ENCODE measurements at regions not wholly inside any gene's neighbourhood (a gene's known extent, or its start where the extent isn't known, plus 50 kb on each side); places are given as distances from the start of the nearest gene placed in this dataset.

DNA sequence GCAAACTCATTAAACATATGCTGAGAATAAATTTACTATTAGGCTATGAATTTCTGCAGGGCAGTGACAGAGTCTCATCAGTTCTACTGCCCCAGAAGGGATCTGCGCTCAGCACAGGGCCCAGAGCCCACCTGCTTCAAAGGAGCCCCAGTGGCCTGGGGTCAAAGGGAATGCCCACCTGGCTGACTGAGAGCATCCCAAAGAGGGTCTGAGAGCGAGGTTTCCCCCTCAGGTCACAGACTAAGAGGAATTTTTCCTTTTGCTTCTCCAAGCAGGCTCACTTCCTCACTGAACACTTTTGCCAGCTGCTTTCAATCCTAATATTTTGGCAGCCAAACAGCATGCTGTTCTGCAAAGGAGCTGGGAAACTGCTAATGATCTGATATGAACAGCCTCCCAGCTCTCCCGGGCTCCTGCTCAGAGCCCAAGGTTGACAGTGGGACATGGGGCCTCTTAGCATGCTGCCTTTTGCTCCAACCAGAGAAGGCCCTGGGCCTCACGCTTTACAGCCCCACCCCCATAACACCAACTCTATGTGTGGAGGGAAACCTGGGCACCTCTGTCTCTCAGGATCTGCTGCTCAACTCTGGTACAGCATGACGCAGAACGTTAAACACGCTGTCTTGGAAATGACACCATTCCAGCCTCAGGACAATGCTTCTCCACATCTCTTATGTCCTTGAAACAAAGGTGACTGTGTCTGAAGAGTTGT is 70.7 kb upstream of the SYT6 start:
- no peak for DNase-seq (ENCODE audit: low read depth)

- DNase-seq (ENCODE audit: low read depth), result no peak
Measured at GRCh38 chr1:114222920-114223319, 69.3 kb upstream of the SYT6 start.

GRCh38 chr1:114219172-114219868 is 65.7 kb upstream of the SYT6 start:
- no peak for DNase-seq (ENCODE audit: low read depth)

DNA sequence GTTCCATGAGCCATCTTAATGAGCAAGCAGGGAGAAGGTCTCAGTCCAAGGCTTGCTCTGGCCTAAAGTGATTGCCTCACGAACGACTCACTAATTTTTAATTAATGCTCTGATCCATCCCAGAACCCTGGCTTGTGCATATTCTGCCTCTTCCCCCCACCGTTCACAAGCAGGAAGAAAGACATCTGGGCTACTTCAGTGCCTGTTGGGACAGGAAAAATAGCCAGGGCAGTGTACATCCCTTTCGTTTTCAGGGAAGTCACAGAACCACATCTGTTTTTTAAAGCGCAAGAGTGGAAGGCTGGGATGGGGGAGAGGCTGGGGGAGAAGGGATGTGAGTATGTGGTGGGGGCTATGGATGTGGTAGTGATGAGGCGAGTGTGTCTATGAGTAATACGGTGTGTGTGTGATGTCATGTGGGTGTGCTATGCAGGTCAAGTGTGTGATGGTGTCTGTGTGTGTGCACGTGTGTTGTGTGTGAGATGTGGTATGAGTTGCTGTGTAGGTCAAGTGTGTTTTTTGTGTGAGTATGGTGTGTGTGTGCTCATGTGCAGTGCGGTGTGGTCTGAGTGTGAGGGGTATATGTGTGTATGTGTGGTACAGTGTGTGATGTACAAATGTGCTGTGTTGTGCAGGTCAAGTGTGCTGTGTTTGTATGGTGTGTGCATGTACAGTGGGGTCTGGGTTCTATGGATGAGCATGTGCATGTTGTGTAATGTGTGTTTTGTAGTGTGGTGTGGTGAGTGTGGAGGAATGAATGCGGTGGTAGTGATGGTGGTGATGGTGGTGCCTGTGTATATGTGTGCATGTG is 64.9 kb upstream of the SYT6 start:
- no peak for DNase-seq (ENCODE audit: low read depth)

DNA sequence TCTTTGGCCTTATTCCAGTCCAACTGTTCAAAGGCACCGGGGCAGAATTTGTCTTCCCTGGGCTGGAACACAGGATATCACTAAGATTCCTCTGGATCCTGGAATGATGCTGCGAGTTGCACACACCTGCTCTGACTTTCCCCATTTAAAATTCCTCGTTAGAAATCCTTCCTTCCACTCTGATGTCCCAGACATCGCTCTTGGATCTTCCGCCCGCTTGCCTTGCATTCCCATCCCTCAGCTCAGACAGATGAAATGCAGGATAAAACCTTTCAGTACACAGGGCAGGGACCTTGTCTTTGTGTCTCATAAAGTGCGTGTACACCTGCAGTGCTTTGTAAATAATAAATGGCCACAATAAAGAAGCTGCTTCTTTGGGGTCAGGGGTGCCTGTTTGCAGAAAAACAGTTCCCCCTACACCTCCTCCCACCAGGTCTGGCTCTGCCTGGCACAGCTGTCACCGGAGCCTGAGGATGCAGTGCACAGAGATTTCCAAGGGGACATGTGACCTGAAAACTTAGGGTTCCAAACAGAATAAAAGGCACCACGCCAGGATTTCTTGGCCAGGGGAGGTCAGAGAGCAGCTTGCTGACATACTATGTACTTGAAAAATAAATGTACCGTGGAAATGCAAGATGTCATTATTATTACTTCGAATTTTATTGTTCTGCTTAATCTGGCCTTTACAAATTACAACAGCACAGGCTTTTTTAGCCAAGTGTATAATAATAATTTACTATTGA is 62.9 kb upstream of the SYT6 start:
- no peak for DNase-seq (ENCODE audit: low read depth)

DNA sequence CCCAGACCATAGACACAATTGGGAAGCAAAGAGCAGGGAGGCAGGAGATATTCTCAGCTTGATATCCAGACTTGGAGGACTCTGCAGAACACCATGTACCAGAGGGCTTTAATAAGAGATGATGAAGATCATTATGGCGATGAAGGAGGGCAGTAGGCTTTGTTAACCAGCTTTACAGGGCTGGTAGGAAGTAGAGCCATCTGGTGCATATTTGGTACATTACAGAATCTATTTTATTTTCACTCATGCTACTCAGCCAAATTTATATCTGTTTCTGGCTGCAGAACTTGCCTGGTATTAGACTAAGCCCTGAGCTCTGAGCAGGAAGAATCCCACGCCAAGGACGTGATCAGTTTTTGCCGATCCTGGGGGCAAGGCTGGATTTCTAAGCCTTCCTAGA is 61.8 kb upstream of the SYT6 start:
- DNase-seq (ENCODE audit: low read depth), result no peak

- DNase-seq (ENCODE audit: low read depth), result no peak
Measured at GRCh38 chr1:114214016-114214415, 60.3 kb upstream of the SYT6 start.

DNA sequence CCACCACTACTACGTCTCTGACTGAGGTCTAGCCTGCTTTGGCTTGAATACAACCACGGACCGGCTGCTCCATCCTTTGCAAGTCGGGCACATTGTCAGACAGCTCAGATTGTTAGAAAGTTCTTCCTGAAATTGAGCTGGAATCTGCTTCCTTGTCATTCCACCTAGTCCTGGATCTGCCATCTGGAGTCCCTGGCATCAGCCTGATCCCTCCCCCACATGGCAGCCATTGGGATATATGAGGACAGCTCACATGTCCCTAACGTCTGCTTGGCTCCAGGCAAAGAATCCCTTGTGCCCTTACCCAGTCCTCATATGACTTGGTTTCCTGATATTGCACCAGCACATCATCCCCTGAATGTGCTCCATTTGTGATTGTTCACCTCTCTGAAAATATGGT is 56.3 kb upstream of the SYT6 start:
- DNase-seq (ENCODE audit: low read depth), result no peak

DNA sequence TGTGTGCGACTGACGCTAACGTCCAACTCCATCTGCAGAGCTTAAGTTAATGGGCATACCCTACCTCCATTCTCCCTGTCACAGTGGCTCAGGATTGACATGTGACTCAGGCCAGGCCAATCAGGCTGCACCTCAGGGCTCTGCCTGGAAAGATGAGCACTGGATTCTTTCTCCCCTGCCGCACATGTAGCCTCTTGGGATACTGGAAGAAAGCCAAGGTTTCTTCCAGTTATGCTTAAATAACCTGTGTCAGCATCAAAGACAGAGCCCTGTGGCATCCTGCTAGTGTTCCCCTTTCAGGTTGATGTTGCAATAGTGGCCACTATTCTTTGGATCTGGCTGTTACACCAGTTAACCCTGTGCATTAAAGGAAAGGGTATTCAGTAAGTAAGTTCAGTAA is 55.0 kb upstream of the SYT6 start:
- DNase-seq (ENCODE audit: low read depth), result no peak

DNA sequence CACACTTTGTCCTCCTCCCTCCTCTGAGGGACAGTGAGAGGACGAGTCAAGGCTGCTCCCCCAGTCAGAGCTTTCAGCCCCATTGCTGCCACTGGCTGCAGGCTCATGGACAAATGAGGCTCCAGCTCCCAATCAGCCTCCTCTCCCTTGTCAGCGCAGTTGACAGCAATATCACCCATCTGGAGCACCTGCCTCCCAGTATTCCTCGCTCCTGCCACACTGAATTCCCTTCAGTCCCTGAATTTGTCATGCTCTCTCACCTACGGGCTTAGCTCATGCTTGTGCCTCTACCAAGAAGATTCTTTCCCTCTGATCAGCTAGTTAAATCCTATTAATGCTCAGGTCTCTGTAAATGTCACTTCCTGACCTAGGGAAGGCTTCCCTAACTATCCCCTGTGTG is 54.4 kb upstream of the SYT6 start:
- no peak for DNase-seq (ENCODE audit: low read depth)

DNA sequence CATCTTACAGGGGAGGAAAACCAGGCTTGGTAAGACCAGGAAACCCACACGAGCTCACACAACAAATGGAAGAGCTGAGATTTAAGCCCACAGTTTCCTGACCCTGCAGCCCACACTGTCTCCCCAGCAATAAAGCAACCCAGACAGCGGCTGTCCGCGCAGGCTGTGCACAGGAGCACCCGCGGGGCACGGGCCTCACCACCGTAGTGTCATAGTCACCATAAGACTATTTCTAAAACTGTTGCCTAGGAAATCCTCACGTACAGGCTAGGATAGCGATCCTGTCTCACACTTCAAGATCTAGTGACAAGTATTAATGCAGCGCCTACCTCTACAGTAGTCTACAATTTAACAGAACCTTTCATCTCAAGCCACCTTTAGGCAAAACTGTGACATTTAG is 54.0 kb upstream of the SYT6 start:
- no peak for DNase-seq (ENCODE audit: low read depth)

GRCh38 chr1:114206392-114206791 is 52.7 kb upstream of the SYT6 start:
- no peak for DNase-seq (ENCODE audit: low read depth)

GRCh38 chr1:114203595-114204128 is 50.0 kb upstream of the SYT6 start:
- DNase-seq (ENCODE audit: low read depth), result no peak
